GM23338 (cell line): ENCODE measurements at regions not wholly inside any gene's neighbourhood (a gene's known extent, or its start where the extent isn't known, plus 50 kb on each side); places are given as distances from the start of the nearest gene placed in this dataset.

Source experiments
- ATAC-seq: fragments of 200-7000 bp; cut with Tn5 transposase; 3 replicates; pipeline ENCODE4 v1.9.1; 2020
- DNase-seq: peaks from one replicate; pipeline ENCODE4 v3.0.0-alpha.2; 2015; ENCODE audit warnings: low spot score
- H2AFZ ChIP-seq: fragments of 200-600 bp; sonication (generic); 2 replicates; pipeline ENCODE4 v1.8.0; 2016; ENCODE audit warnings: antibody characterized with exemption, mild to moderate bottlenecking, moderate library complexity
- H3F3A ChIP-seq: fragments of 200-600 bp; sonication (generic); replicated peaks from 2 replicates; pipeline ENCODE4 v1.8.0; 2017; ENCODE audit warnings: antibody characterized with exemption, mixed run types, low read depth
- H3K27ac ChIP-seq: fragments of 200-600 bp; sonication (generic); 2 replicates; pipeline ENCODE4 v1.6.1; 2016; ENCODE audit warnings: low read depth
- H3K27me3 ChIP-seq: fragments of 200-600 bp; sonication (generic); 2 replicates; pipeline ENCODE4 v1.8.0; 2016; ENCODE audit warnings: mild to moderate bottlenecking, mixed run types, moderate library complexity; ENCODE audit not compliant: insufficient read depth
- H3K36me3 ChIP-seq: fragments of 200-600 bp; sonication (generic); 2 replicates; pipeline ENCODE4 v1.8.0; 2016; ENCODE audit warnings: mild to moderate bottlenecking; ENCODE audit not compliant: insufficient read depth
- H3K4me1 ChIP-seq: fragments of 200-600 bp; sonication (generic); 2 replicates; pipeline ENCODE4 v1.8.0; 2016; ENCODE audit warnings: mild to moderate bottlenecking, moderate library complexity; ENCODE audit not compliant: insufficient read depth
- H3K4me2 ChIP-seq: fragments of 200-600 bp; sonication (generic); 2 replicates; pipeline ENCODE4 v1.7.1; 2017; ENCODE audit warnings: mixed run types
- H3K4me3 ChIP-seq: fragments of 200-600 bp; sonication (generic); 2 replicates; pipeline ENCODE4 v1.6.1; 2016; ENCODE audit warnings: mixed run types
- H3K79me2 ChIP-seq: fragments of 200-600 bp; sonication (generic); replicated peaks from 2 replicates; pipeline ENCODE4 v1.8.0; 2017; ENCODE audit warnings: mild to moderate bottlenecking; ENCODE audit not compliant: insufficient read depth
- H3K9me2 ChIP-seq: fragments of 200-600 bp; sonication (generic); 2 replicates; pipeline ENCODE4 v1.8.0; 2017; ENCODE audit not compliant: insufficient read depth
- H4K20me1 ChIP-seq: fragments of 200-600 bp; sonication (generic); replicated peaks from 2 replicates; pipeline ENCODE4 v1.8.0; 2017; ENCODE audit warnings: mild to moderate bottlenecking; ENCODE audit not compliant: insufficient read depth
- H3K27ac Mint-ChIP-seq: 2 replicates; pipeline ENCODE4 v1.8.0; 2020; ENCODE audit warnings: inconsistent platforms, mild to moderate bottlenecking, moderate library complexity, mixed read lengths
- H3K27me3 Mint-ChIP-seq: 3 replicates; pipeline ENCODE4 v1.8.0; 2022; ENCODE audit warnings: low read depth, mild to moderate bottlenecking, moderate library complexity, mixed read lengths, inconsistent platforms; ENCODE audit not compliant: insufficient read depth, poor library complexity
- H3K36me3 Mint-ChIP-seq: 3 replicates; pipeline ENCODE4 v1.8.0; 2021; ENCODE audit warnings: low read depth, mild to moderate bottlenecking, inconsistent platforms, moderate library complexity, mixed read lengths
- H3K4me1 Mint-ChIP-seq: 3 replicates; pipeline ENCODE4 v1.8.0; 2020; ENCODE audit warnings: mild to moderate bottlenecking, inconsistent platforms, mixed read lengths
- H3K4me3 Mint-ChIP-seq: 3 replicates; pipeline ENCODE4 v1.8.0; 2021; ENCODE audit warnings: moderate library complexity, mild to moderate bottlenecking, inconsistent platforms, mixed read lengths
- H3K9me3 Mint-ChIP-seq: 3 replicates; pipeline ENCODE4 v1.8.0; 2020; ENCODE audit warnings: moderate library complexity, mild to moderate bottlenecking, inconsistent platforms, mixed read lengths
- CTCF ChIP-seq, 2 experiments: fragments of 200-600 bp in 1 of 2; sonication (generic) in 1 of 2; conservative IDR thresholded peaks; 2 replicates each; pipeline versions ENCODE4 v1.5.1 to v1.6.1; 2016 to 2017; ENCODE audit warnings: antibody characterized with exemption in 2 of 2, low read depth in 2 of 2, mild to moderate bottlenecking in 2 of 2, moderate library complexity in 1 of 2
- ETS1 ChIP-seq: IDR thresholded peaks from 2 replicates; pipeline ENCODE4 v1.6.1; 2016; ENCODE audit warnings: antibody characterized with exemption
- EZH2phosphoT487 ChIP-seq: fragments of 200-600 bp; sonication (generic); IDR thresholded peaks from one replicate; pipeline ENCODE4 v1.8.1; 2018; ENCODE audit warnings: antibody characterized with exemption; ENCODE audit not compliant: unreplicated experiment
- REST ChIP-seq: IDR thresholded peaks from one replicate; pipeline ENCODE4 v1.6.1; 2018; ENCODE audit warnings: antibody characterized with exemption; ENCODE audit not compliant: unreplicated experiment
- ZNF331 ChIP-seq: fragments of 250-450 bp; sonication (Bioruptor Pico); IDR thresholded peaks from 2 replicates; pipeline ENCODE4 v1.5.0; 2020; ENCODE audit warnings: low read depth, mild to moderate bottlenecking, moderate library complexity

- H3K4me2 ChIP-seq: no peak overlapping the region
- no peaks in the 10 kb centered on the region for H3K27me3 ChIP-seq
- peaks cover 16% of the 10 kb centered on the region for H3K27me3 Mint-ChIP-seq
- H2AFZ ChIP-seq: no peak overlapping the region
- no peaks in the 10 kb centered on the region for H3K9me3 Mint-ChIP-seq
- peaks cover 4% of the 10 kb centered on the region for H3K4me1 ChIP-seq
- H3K4me3 Mint-ChIP-seq: no peak overlapping the region
- peaks cover 45% of the 10 kb centered on the region for H3K4me1 Mint-ChIP-seq
- H3K36me3 ChIP-seq: no peaks in the 10 kb centered on the region
- TF ChIP-seq ETS1 (no peak), EZH2phosphoT487 (no peak)
- no peak overlapping the region for H3K4me3 ChIP-seq
- DNase-seq (no peak), ATAC-seq (no peak)
- H4K20me1 ChIP-seq: no peaks in the 10 kb centered on the region
- H3K27ac Mint-ChIP-seq: no peak overlapping the region
- no peaks in the 10 kb centered on the region for H3F3A ChIP-seq
- no peaks in the 10 kb centered on the region for H3K36me3 Mint-ChIP-seq
- no peak overlapping the region for H3K27ac ChIP-seq
- H3K79me2 ChIP-seq: no peaks in the 10 kb centered on the region
- no peaks in the 10 kb centered on the region for H3K9me2 ChIP-seq
Observed at GRCh38 chr2:8579485-8580085, 102.3 kb upstream of the ID2 start.

GRCh38 chr2:8580316-8581233, 101.3 kb upstream of the ID2 start:
- ATAC-seq (no peak), DNase-seq (no peak)
- H3K27ac Mint-ChIP-seq: no peak overlapping the region
- no peaks in the 10 kb centered on the region for H3K9me2 ChIP-seq
- no peaks in the 10 kb centered on the region for H3K36me3 Mint-ChIP-seq
- H3K27me3 Mint-ChIP-seq: peaks cover 17% of the 10 kb centered on the region
- no peak overlapping the region for H2AFZ ChIP-seq
- H3K4me1 Mint-ChIP-seq: peaks cover 42% of the 10 kb centered on the region
- H4K20me1 ChIP-seq: no peaks in the 10 kb centered on the region
- H3K4me3 ChIP-seq: no peak overlapping the region
- H3K4me2 ChIP-seq: no peak overlapping the region
- H3K36me3 ChIP-seq: no peaks in the 10 kb centered on the region
- no peaks in the 10 kb centered on the region for H3K9me3 Mint-ChIP-seq
- no peak overlapping the region for H3K4me3 Mint-ChIP-seq
- no peak overlapping the region for H3K27ac ChIP-seq
- no peaks in the 10 kb centered on the region for H3F3A ChIP-seq
- peaks cover 6% of the 10 kb centered on the region for H3K4me1 ChIP-seq
- H3K27me3 ChIP-seq: no peaks in the 10 kb centered on the region
- no peaks in the 10 kb centered on the region for H3K79me2 ChIP-seq
- no peak for TF ChIP-seq ETS1
- TF ChIP-seq REST: no peak
- TF ChIP-seq ZNF331 (CRISPR knock-in tag): no peak
- no peak for TF ChIP-seq CTCF (conservative IDR thresholded peaks at IDR 0.05; ENCODE audit: low read depth in 2 of 2)
